Vagina (tissue), 2 donors: ENCODE measurements at regions not wholly inside any gene's neighbourhood (a gene's known extent, or its start where the extent isn't known, plus 50 kb on each side); places are given as distances from the start of the nearest gene placed in this dataset.

Experiments
- DNase-seq, 2 donors: peaks; one replicate each; pipeline ENCODE4 v3.0.0-alpha.2; 2017; ENCODE audit errors: extremely low spot score in 2 of 2
- H3K27ac ChIP-seq: fragments of 200-600 bp; sonication (generic); one replicate; pipeline ENCODE4 v1.5.1; 2019
- H3K27me3 ChIP-seq: fragments of 200-600 bp; sonication (generic); one replicate; pipeline ENCODE4 v1.5.1; 2019
- H3K36me3 ChIP-seq, 2 donors: fragments of 200-600 bp; sonication (generic); one replicate each; pipeline ENCODE4 v1.5.1; 2017 to 2019
- H3K4me1 ChIP-seq: fragments of 200-600 bp; sonication (generic); one replicate; pipeline ENCODE4 v1.5.1; 2019
- H3K4me3 ChIP-seq, 2 donors: fragments of 200-600 bp; sonication (generic); 1 replicate in 1 of 2; 2 replicates in 1 of 2; pipeline ENCODE4 v1.5.1; 2016 to 2019
- H3K9me3 ChIP-seq: fragments of 200-600 bp; sonication (generic); one replicate; pipeline ENCODE4 v1.5.1; 2019
- POLR2A ChIP-seq, 2 donors: fragments of 450-650 bp; IDR thresholded peaks; one replicate each; pipeline ENCODE4 v1.6.1; 2017; ENCODE audit warnings: antibody characterized with exemption in 2 of 2, mild to moderate bottlenecking in 2 of 2, moderate library complexity in 2 of 2
- POLR2AphosphoS5 ChIP-seq, 2 donors: sonication (generic); formaldehyde crosslinking; IDR thresholded peaks; one replicate each; pipeline ENCODE4 v1.9.0; 2017; ENCODE audit warnings: antibody characterized with exemption in 2 of 2, mild to moderate bottlenecking in 2 of 2, low read depth in 1 of 2; ENCODE audit not compliant: insufficient read depth in 1 of 2
- intact Hi-C: fragments of 100-400 bp; cut with DNase I; formaldehyde crosslinking; loops from one replicate; pipeline ENCODE4 v1.15.1; 2023
- TF ChIP-seq, protein P1 (sequence below), 3 experiments: fragments of 450-650 bp in 2 of 3; fragments of 200-600 bp in 1 of 3; sonication (generic) in 1 of 3; IDR thresholded peaks; one replicate each; pipeline ENCODE4 v1.5.1; 2017 to 2019; ENCODE audit warnings: antibody characterized with exemption in 3 of 3, mild to moderate bottlenecking in 2 of 3, moderate library complexity in 2 of 3

GRCh38 chr12:74781991-74782485, 244.4 kb downstream of the ATXN7L3B start:
- intact Hi-C loops, result no loop called here
- DNase-seq, result no peak
- no peak overlapping the region for H3K4me3 ChIP-seq
- no peaks in the 10 kb centered on the region for H3K4me1 ChIP-seq
- no peaks in the 10 kb centered on the region for H3K36me3 ChIP-seq
- TF ChIP-seq POLR2AphosphoS5 (IDR thresholded peaks at IDR 0.05; ENCODE audit: insufficient read depth in 1 of 2, low read depth in 1 of 2) (no peak), POLR2A (IDR thresholded peaks at IDR 0.05) (no peak)
- TF ChIP-seq, protein P1, sequence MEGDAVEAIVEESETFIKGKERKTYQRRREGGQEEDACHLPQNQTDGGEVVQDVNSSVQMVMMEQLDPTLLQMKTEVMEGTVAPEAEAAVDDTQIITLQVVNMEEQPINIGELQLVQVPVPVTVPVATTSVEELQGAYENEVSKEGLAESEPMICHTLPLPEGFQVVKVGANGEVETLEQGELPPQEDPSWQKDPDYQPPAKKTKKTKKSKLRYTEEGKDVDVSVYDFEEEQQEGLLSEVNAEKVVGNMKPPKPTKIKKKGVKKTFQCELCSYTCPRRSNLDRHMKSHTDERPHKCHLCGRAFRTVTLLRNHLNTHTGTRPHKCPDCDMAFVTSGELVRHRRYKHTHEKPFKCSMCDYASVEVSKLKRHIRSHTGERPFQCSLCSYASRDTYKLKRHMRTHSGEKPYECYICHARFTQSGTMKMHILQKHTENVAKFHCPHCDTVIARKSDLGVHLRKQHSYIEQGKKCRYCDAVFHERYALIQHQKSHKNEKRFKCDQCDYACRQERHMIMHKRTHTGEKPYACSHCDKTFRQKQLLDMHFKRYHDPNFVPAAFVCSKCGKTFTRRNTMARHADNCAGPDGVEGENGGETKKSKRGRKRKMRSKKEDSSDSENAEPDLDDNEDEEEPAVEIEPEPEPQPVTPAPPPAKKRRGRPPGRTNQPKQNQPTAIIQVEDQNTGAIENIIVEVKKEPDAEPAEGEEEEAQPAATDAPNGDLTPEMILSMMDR (IDR thresholded peaks at IDR 0.05), result no peak
- H3K9me3 ChIP-seq, result no peaks in the 10 kb centered on the region
- H3K27me3 ChIP-seq, result no peaks in the 10 kb centered on the region
- no peak overlapping the region for H3K27ac ChIP-seq

DNA sequence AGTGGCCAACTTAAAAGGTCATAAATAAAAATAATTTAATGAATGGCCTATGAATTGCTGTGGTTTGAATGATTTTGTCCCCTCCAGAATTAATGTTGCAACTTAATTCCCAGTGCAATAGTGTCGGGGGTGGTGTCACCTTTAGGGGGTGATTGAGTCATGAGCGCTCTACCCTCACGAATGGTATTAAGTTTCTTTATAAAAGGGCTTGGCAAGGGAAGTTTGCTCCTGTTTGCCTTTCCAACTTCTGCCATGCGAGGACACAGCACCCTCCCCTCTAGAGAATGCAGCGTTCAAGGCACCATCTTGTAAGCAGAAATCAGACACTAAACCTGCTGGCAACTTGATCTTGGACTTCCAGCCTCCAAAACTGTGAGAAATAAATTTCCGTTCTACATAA, 253.3 kb downstream of the ATXN7L3B start:
- Histone ChIP-seq H3K4me3 (no peak overlapping the region), H3K27me3 (no peaks in the 10 kb centered on the region), H3K4me1 (no peaks in the 10 kb centered on the region), H3K9me3 (no peaks in the 10 kb centered on the region), H3K36me3 (no peaks in the 10 kb centered on the region), H3K27ac (no peak overlapping the region)
- intact Hi-C loops, result no loop called here
- no peak for DNase-seq
- TF ChIP-seq POLR2A (IDR thresholded peaks at IDR 0.05), result no peak
- no peak for TF ChIP-seq POLR2AphosphoS5 (IDR thresholded peaks at IDR 0.05; ENCODE audit: insufficient read depth in 1 of 2, low read depth in 1 of 2)
- TF ChIP-seq, protein P1 (IDR thresholded peaks at IDR 0.05), result no peak

- no peaks in the 10 kb centered on the region for H3K4me1 ChIP-seq
- no peak overlapping the region for H3K27ac ChIP-seq
- H3K27me3 ChIP-seq, result no peaks in the 10 kb centered on the region
- DNase-seq, result no peak
- no peak overlapping the region for H3K4me3 ChIP-seq
- TF ChIP-seq POLR2A (IDR thresholded peaks at IDR 0.05), result no peak
- TF ChIP-seq, protein P1 (IDR thresholded peaks at IDR 0.05), result no peak
- H3K36me3 ChIP-seq, result no peaks in the 10 kb centered on the region
- intact Hi-C loops, result no loop called here
- H3K9me3 ChIP-seq, result no peaks in the 10 kb centered on the region
These were observed 253.7 kb downstream of the ATXN7L3B start for GRCh38 chr12:74791365-74791764.

GRCh38 chr12:74794522-74794921, 256.9 kb downstream of the ATXN7L3B start:
- H3K27me3 ChIP-seq, result no peaks in the 10 kb centered on the region
- H3K27ac ChIP-seq, result no peak overlapping the region
- TF ChIP-seq, protein P1 (IDR thresholded peaks at IDR 0.05), result no peak
- no peak for TF ChIP-seq POLR2A (IDR thresholded peaks at IDR 0.05)
- no peak for TF ChIP-seq POLR2AphosphoS5 (IDR thresholded peaks at IDR 0.05; ENCODE audit: insufficient read depth in 1 of 2, low read depth in 1 of 2)
- intact Hi-C loops, result no loop called here
- no peaks in the 10 kb centered on the region for H3K9me3 ChIP-seq
- no peak for DNase-seq
- no peak overlapping the region for H3K4me3 ChIP-seq
- H3K36me3 ChIP-seq, result no peaks in the 10 kb centered on the region
- H3K4me1 ChIP-seq, result no peaks in the 10 kb centered on the region

- Histone ChIP-seq H3K27ac (no peak overlapping the region), H3K36me3 (no peaks in the 10 kb centered on the region), H3K9me3 (no peaks in the 10 kb centered on the region), H3K4me3 (no peak overlapping the region), H3K4me1 (no peaks in the 10 kb centered on the region), H3K27me3 (no peaks in the 10 kb centered on the region)
- intact Hi-C loops, result no loop called here
- TF ChIP-seq POLR2AphosphoS5 (IDR thresholded peaks at IDR 0.05; ENCODE audit: insufficient read depth in 1 of 2, low read depth in 1 of 2) (no peak), POLR2A (IDR thresholded peaks at IDR 0.05) (no peak)
- TF ChIP-seq, protein P1 (IDR thresholded peaks at IDR 0.05), result no peak
- DNase-seq, result no peak
These were observed 264.0 kb downstream of the ATXN7L3B start for GRCh38 chr12:74801625-74802024.
